GM12865 (cell line): ENCODE measurements at regions not wholly inside any gene's neighbourhood (a gene's known extent, or its start where the extent isn't known, plus 50 kb on each side); places are given as distances from the start of the nearest gene placed in this dataset.

Source experiments
- DNase-seq: peaks from one replicate; pipeline ENCODE4 v3.0.0; 2010; ENCODE audit warnings: low read depth
- H3K4me3 ChIP-seq: 2 replicates; pipeline ENCODE4 v1.5.1; 2011; ENCODE audit warnings: mild to moderate bottlenecking, low read depth, low read length, control low read depth
- TF ChIP-seq, protein P1 (sequence below): IDR thresholded peaks from 2 replicates; pipeline ENCODE4 v1.5.1; 2011; ENCODE audit warnings: low read length, control low read depth, low read depth, inconsistent platforms; ENCODE audit not compliant: insufficient read depth; ENCODE audit errors: missing control alignments

GRCh38 chr14:54335569-54336155 is 61.1 kb upstream of the CDKN3 start:
- no peak for DNase-seq
- TF ChIP-seq, protein P1, sequence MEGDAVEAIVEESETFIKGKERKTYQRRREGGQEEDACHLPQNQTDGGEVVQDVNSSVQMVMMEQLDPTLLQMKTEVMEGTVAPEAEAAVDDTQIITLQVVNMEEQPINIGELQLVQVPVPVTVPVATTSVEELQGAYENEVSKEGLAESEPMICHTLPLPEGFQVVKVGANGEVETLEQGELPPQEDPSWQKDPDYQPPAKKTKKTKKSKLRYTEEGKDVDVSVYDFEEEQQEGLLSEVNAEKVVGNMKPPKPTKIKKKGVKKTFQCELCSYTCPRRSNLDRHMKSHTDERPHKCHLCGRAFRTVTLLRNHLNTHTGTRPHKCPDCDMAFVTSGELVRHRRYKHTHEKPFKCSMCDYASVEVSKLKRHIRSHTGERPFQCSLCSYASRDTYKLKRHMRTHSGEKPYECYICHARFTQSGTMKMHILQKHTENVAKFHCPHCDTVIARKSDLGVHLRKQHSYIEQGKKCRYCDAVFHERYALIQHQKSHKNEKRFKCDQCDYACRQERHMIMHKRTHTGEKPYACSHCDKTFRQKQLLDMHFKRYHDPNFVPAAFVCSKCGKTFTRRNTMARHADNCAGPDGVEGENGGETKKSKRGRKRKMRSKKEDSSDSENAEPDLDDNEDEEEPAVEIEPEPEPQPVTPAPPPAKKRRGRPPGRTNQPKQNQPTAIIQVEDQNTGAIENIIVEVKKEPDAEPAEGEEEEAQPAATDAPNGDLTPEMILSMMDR = no peak
- no peak overlapping the region for H3K4me3 ChIP-seq

- DNase-seq = no peak
- TF ChIP-seq, protein P1 = no peak
Observed at GRCh38 chr14:54337314-54337713, 59.5 kb upstream of the CDKN3 start.

GRCh38 chr14:54338696-54339317 is 58.0 kb upstream of the CDKN3 start:
- peak; percentile 34 for DNase-seq
- H3K4me3 ChIP-seq = no peak overlapping the region
- TF ChIP-seq, protein P1 = peak; percentile 43

More at GRCh38 chr14:54337314-54337713, 59.5 kb upstream of the CDKN3 start:
- no peak overlapping the region for H3K4me3 ChIP-seq

GRCh38 chr14:54339771-54340170 is 57.0 kb upstream of the CDKN3 start:
- no peak for DNase-seq
- TF ChIP-seq, protein P1 = no peak
- H3K4me3 ChIP-seq = no peak overlapping the region

DNA sequence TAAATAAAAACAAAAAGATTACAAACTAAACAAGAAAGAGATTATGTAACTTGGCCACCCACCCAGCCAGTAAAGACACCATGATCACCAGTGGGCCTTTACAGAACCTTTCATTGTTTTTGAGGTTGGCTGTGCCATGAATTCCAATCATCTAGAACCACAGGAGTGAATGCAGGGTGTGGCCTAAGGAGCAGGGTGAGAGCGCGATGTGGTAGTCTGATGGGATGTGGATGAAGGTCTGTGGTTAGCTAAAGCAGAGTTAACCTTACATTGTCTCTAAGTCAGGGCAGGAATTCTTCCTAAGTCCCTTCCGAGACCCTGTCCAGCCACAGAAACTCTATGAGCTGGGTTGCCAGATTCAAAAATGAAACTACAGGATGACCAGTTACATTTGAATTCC is 54.0 kb upstream of the CDKN3 start:
- no peak for DNase-seq
- TF ChIP-seq, protein P1 = no peak
- no peak overlapping the region for H3K4me3 ChIP-seq

GRCh38 chr14:54343272-54344121 is 53.3 kb upstream of the CDKN3 start:
- H3K4me3 ChIP-seq = no peak overlapping the region
- no peak for DNase-seq
- TF ChIP-seq, protein P1 = no peak
